GM23338 (cell line): ENCODE measurements at regions not wholly inside any gene's neighbourhood (a gene's known extent, or its start where the extent isn't known, plus 50 kb on each side); places are given as distances from the start of the nearest gene placed in this dataset.

ENCODE experiments used
- ATAC-seq: fragments of 200-7000 bp; cut with Tn5 transposase; 3 replicates; pipeline ENCODE4 v1.9.1; 2020
- DNase-seq: peaks from one replicate; pipeline ENCODE4 v3.0.0-alpha.2; 2015; ENCODE audit warnings: low spot score
- H2AFZ ChIP-seq: fragments of 200-600 bp; sonication (generic); 2 replicates; pipeline ENCODE4 v1.8.0; 2016; ENCODE audit warnings: antibody characterized with exemption, mild to moderate bottlenecking, moderate library complexity
- H3F3A ChIP-seq: fragments of 200-600 bp; sonication (generic); replicated peaks from 2 replicates; pipeline ENCODE4 v1.8.0; 2017; ENCODE audit warnings: antibody characterized with exemption, mixed run types, low read depth
- H3K27ac ChIP-seq: fragments of 200-600 bp; sonication (generic); 2 replicates; pipeline ENCODE4 v1.6.1; 2016; ENCODE audit warnings: low read depth
- H3K27me3 ChIP-seq: fragments of 200-600 bp; sonication (generic); 2 replicates; pipeline ENCODE4 v1.8.0; 2016; ENCODE audit warnings: mild to moderate bottlenecking, mixed run types, moderate library complexity; ENCODE audit not compliant: insufficient read depth
- H3K36me3 ChIP-seq: fragments of 200-600 bp; sonication (generic); 2 replicates; pipeline ENCODE4 v1.8.0; 2016; ENCODE audit warnings: mild to moderate bottlenecking; ENCODE audit not compliant: insufficient read depth
- H3K4me1 ChIP-seq: fragments of 200-600 bp; sonication (generic); 2 replicates; pipeline ENCODE4 v1.8.0; 2016; ENCODE audit warnings: mild to moderate bottlenecking, moderate library complexity; ENCODE audit not compliant: insufficient read depth
- H3K4me2 ChIP-seq: fragments of 200-600 bp; sonication (generic); 2 replicates; pipeline ENCODE4 v1.7.1; 2017; ENCODE audit warnings: mixed run types
- H3K4me3 ChIP-seq: fragments of 200-600 bp; sonication (generic); 2 replicates; pipeline ENCODE4 v1.6.1; 2016; ENCODE audit warnings: mixed run types
- H3K79me2 ChIP-seq: fragments of 200-600 bp; sonication (generic); replicated peaks from 2 replicates; pipeline ENCODE4 v1.8.0; 2017; ENCODE audit warnings: mild to moderate bottlenecking; ENCODE audit not compliant: insufficient read depth
- H3K9me2 ChIP-seq: fragments of 200-600 bp; sonication (generic); 2 replicates; pipeline ENCODE4 v1.8.0; 2017; ENCODE audit not compliant: insufficient read depth
- H4K20me1 ChIP-seq: fragments of 200-600 bp; sonication (generic); replicated peaks from 2 replicates; pipeline ENCODE4 v1.8.0; 2017; ENCODE audit warnings: mild to moderate bottlenecking; ENCODE audit not compliant: insufficient read depth
- H3K27ac Mint-ChIP-seq: 2 replicates; pipeline ENCODE4 v1.8.0; 2020; ENCODE audit warnings: inconsistent platforms, mild to moderate bottlenecking, moderate library complexity, mixed read lengths
- H3K27me3 Mint-ChIP-seq: 3 replicates; pipeline ENCODE4 v1.8.0; 2022; ENCODE audit warnings: low read depth, mild to moderate bottlenecking, moderate library complexity, mixed read lengths, inconsistent platforms; ENCODE audit not compliant: insufficient read depth, poor library complexity
- H3K36me3 Mint-ChIP-seq: 3 replicates; pipeline ENCODE4 v1.8.0; 2021; ENCODE audit warnings: low read depth, mild to moderate bottlenecking, inconsistent platforms, moderate library complexity, mixed read lengths
- H3K4me1 Mint-ChIP-seq: 3 replicates; pipeline ENCODE4 v1.8.0; 2020; ENCODE audit warnings: mild to moderate bottlenecking, inconsistent platforms, mixed read lengths
- H3K4me3 Mint-ChIP-seq: 3 replicates; pipeline ENCODE4 v1.8.0; 2021; ENCODE audit warnings: moderate library complexity, mild to moderate bottlenecking, inconsistent platforms, mixed read lengths
- H3K9me3 Mint-ChIP-seq: 3 replicates; pipeline ENCODE4 v1.8.0; 2020; ENCODE audit warnings: moderate library complexity, mild to moderate bottlenecking, inconsistent platforms, mixed read lengths
- CREB1 ChIP-seq: fragments of 250-450 bp; sonication (Bioruptor Pico); IDR thresholded peaks from 2 replicates; pipeline ENCODE4 v1.5.0; 2020; ENCODE audit warnings: low read depth, mild to moderate bottlenecking, moderate library complexity
- CTCF ChIP-seq, 2 experiments: fragments of 200-600 bp in 1 of 2; sonication (generic) in 1 of 2; conservative IDR thresholded peaks; 2 replicates each; pipeline versions ENCODE4 v1.5.1 to v1.6.1; 2016 to 2017; ENCODE audit warnings: antibody characterized with exemption in 2 of 2, low read depth in 2 of 2, mild to moderate bottlenecking in 2 of 2, moderate library complexity in 1 of 2
- ETS1 ChIP-seq: IDR thresholded peaks from 2 replicates; pipeline ENCODE4 v1.6.1; 2016; ENCODE audit warnings: antibody characterized with exemption
- EZH2 ChIP-seq: fragments of 200-600 bp; sonication (generic); IDR thresholded peaks from one replicate; pipeline ENCODE4 v1.8.0; 2017; ENCODE audit warnings: antibody characterized with exemption, mild to moderate bottlenecking, low read depth; ENCODE audit not compliant: unreplicated experiment
- EZH2phosphoT487 ChIP-seq: fragments of 200-600 bp; sonication (generic); IDR thresholded peaks from one replicate; pipeline ENCODE4 v1.8.1; 2018; ENCODE audit warnings: antibody characterized with exemption; ENCODE audit not compliant: unreplicated experiment
- JUNB ChIP-seq: IDR thresholded peaks from one replicate; pipeline ENCODE4 v1.6.1; 2016; ENCODE audit warnings: antibody characterized with exemption; ENCODE audit not compliant: unreplicated experiment
- NANOG ChIP-seq: IDR thresholded peaks from 2 replicates; pipeline ENCODE4 v1.6.1; 2016; ENCODE audit warnings: antibody characterized with exemption, borderline replicate concordance
- POLR2AphosphoS5 ChIP-seq: IDR thresholded peaks from 2 replicates; pipeline ENCODE4 v1.6.1; 2016; ENCODE audit warnings: antibody characterized with exemption, low read depth
- REST ChIP-seq: IDR thresholded peaks from one replicate; pipeline ENCODE4 v1.6.1; 2018; ENCODE audit warnings: antibody characterized with exemption; ENCODE audit not compliant: unreplicated experiment
- STAT1 ChIP-seq: IDR thresholded peaks from one replicate; pipeline ENCODE4 v1.6.1; 2016; ENCODE audit warnings: antibody characterized with exemption; ENCODE audit not compliant: unreplicated experiment
- ZNF114 ChIP-seq: fragments of 250-450 bp; sonication (Bioruptor Pico); IDR thresholded peaks from 2 replicates; pipeline ENCODE4 v1.5.0; 2020; ENCODE audit warnings: mild to moderate bottlenecking, moderate library complexity
- ZNF331 ChIP-seq: fragments of 250-450 bp; sonication (Bioruptor Pico); IDR thresholded peaks from 2 replicates; pipeline ENCODE4 v1.5.0; 2020; ENCODE audit warnings: low read depth, mild to moderate bottlenecking, moderate library complexity
- ZNF462 ChIP-seq: fragments of 250-450 bp; sonication (Bioruptor Pico); IDR thresholded peaks from 2 replicates; pipeline ENCODE4 v1.5.0; 2020; ENCODE audit warnings: mild to moderate bottlenecking, moderate library complexity

DNA sequence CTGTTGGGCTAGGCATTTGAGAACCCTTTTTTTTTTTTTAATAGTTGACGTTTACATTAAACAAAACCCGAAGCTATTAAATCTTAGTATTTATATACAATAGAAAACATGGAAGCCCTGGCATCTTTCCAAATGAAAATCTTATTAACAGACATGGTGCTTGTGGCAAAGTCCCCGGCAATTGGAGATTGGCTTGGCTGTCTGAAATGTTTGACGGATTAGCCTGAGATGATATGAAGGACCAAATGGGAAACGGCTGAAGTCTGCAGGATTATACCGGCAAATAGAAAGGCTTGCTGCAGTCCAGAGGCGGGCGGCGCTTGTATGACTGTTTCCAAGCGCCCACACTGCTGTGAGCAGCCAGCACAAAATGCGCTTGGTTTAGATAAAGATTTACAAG lies 105.6 kb downstream of the BUB3 start:
- H2AFZ ChIP-seq, result no peak overlapping the region
- TF ChIP-seq ETS1, result no peak
- TF ChIP-seq CTCF (conservative IDR thresholded peaks at IDR 0.05; ENCODE audit: low read depth in 2 of 2), result no peak
- no peak for TF ChIP-seq CREB1
- TF ChIP-seq POLR2AphosphoS5, result no peak
- no peak for TF ChIP-seq ZNF331 (CRISPR knock-in tag)
- TF ChIP-seq EZH2phosphoT487, result no peak
- no peak for TF ChIP-seq ZNF114
- no peak for TF ChIP-seq REST
- no peak for TF ChIP-seq STAT1
- no peak for TF ChIP-seq EZH2
- no peak for TF ChIP-seq JUNB
- no peak for TF ChIP-seq ZNF462 (CRISPR knock-in tag)
- no peak for TF ChIP-seq NANOG
- Mint-ChIP-seq H3K4me3 (no peak overlapping the region), H3K27ac (no peak overlapping the region), H3K27me3 (no peaks in the 10 kb centered on the region), H3K9me3 (no peaks in the 10 kb centered on the region), H3K4me1 (peaks cover 4% of the 10 kb centered on the region; the same call in 1 of the 3 replicates), H3K36me3 (no peaks in the 10 kb centered on the region)
- H4K20me1 ChIP-seq, result 0 out of 2 replicates have a peak, but pooled peaks cover 4% of the 10 kb centered on the region
- no peaks in the 10 kb centered on the region for H3K36me3 ChIP-seq
- no peaks in the 10 kb centered on the region for H3K79me2 ChIP-seq
- DNase-seq (no peak), ATAC-seq (no peak)
- peaks cover 5% of the 10 kb centered on the region; the same call in 1 of the 2 replicates for H3K9me2 ChIP-seq
- no peaks in the 10 kb centered on the region for H3K4me1 ChIP-seq
- H3K4me3 ChIP-seq, result no peak overlapping the region
- no peak overlapping the region for H3K4me2 ChIP-seq
- H3F3A ChIP-seq, result no peaks in the 10 kb centered on the region
- H3K27me3 ChIP-seq, result no peaks in the 10 kb centered on the region
- no peak overlapping the region for H3K27ac ChIP-seq
